GM19324 (cell line): ENCODE measurements at regions not wholly inside any gene's neighbourhood (a gene's known extent, or its start where the extent isn't known, plus 50 kb on each side); places are given as distances from the start of the nearest gene placed in this dataset.

Source experiments
- ATAC-seq: cut with Tn5 transposase; IDR thresholded peaks from one replicate; pipeline ENCODE4 v1.9.1; 2021; ENCODE audit warnings: mild to moderate bottlenecking, moderate library complexity; ENCODE audit not compliant: unreplicated experiment, low FRiP score

- ATAC-seq: no peak
These were observed 446.9 kb downstream of the GRXCR1 start for GRCh38 chr4:43339435-43339834.

DNA sequence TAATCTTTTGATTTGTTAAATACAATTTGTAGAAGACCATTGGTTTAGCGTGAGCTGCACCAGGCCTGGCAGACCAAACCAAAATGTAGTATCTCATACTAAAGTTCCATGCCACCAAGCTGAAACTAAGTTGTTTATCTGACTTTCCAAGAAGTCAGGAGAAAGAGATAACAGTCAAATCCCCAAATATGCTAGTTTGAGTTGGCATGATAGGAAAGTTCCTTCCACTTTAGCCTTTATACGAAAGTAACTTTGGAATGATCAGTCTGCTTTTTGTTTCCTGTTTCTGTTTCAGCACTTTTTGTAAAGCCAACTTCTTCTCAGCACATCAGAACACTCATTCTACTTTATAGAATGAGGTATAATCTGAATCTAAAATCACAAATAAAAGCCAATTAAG, 449.2 kb downstream of the GRXCR1 start:
- no peak for ATAC-seq

DNA sequence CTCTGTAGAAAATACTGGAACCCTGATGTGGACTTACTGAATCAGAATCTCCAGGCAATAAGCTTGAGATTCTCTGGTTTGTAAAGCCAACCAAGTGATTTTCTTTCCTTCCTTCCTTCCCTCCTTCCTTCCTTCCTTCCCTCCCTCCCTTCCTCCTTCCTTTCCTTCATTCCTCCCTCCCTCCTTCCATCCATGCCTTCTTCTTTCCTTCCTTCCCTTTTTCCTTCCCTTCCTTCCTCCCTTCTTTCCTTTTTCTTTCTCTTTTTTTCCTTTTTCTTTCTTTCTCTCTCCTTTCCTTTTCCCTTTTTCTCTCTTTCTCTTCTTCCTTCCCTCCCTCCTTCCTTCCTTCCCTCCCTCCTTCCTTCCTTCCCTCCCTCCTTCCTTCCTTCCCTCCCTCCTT, 450.8 kb downstream of the GRXCR1 start:
- no peak for ATAC-seq

DNA sequence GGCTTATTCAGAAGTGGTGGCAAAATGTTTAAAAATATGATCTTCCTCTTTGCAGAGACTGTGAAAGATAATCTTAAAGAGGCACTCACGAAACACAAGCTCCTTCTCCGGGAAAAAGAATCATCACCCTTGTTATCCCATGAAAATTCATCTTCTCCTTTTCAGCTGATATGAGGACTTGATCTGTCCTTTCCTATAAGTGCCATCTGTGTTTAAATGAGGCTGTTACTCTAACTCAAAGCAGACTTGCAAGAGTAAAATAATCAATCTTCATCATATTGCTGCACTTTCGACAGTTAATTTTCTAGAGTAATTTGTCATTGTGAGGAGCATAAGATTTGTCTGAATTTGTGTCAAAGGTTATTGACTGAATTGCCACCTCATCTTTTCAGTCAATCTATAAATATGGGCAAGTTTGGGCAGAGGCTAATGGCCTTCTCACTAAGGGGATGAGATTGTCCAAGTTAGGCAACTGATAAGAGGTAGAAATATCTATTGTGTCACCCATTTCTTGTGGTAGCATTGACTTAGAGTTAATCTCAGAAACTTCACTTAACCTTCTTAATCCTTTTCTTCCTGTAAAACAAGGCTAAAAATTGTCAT, 452.9 kb downstream of the GRXCR1 start:
- ATAC-seq: no peak

GRCh38 chr4:43348591-43348990, 456.1 kb downstream of the GRXCR1 start:
- ATAC-seq: no peak

DNA sequence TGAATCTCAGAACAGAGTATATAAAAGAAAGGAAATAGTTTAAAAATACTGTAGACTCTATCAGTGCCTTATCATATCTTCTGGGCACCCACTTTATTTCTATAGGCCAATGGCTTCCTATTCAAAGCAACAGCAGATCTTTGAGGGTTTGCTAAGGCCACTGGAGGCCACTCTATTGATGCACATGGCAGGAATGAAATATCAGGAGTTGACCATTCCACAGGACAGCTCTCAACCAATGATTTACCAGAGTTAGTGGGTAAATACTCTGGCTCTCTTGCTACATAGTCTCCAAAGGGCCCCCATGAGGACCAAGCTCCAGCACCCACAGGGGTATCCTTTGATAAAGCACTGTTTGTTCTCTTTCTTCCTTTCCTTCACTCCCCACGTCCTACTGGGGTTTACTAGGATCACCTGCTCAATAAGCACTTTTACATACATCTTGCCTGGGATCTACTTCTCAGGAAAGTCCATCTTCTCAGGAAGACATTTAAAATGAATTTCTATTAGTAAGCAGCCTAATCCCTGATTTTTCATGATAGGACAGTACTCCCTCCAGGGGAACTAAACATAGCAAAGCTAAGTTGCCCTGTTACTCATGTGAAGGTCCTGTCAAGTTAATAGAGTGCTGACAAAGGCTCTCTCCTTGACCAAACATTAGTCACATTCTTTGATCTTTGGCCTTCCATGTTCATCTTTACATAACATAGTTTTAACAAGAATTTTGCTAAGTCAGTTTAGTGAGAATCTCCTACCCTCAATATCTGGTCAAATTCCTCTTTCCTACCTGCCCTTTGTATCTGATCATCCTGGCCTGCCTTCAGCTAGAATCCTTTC, 459.7 kb downstream of the GRXCR1 start:
- no peak for ATAC-seq

GRCh38 chr4:43352859-43353258, 460.3 kb downstream of the GRXCR1 start:
- no peak for ATAC-seq

DNA sequence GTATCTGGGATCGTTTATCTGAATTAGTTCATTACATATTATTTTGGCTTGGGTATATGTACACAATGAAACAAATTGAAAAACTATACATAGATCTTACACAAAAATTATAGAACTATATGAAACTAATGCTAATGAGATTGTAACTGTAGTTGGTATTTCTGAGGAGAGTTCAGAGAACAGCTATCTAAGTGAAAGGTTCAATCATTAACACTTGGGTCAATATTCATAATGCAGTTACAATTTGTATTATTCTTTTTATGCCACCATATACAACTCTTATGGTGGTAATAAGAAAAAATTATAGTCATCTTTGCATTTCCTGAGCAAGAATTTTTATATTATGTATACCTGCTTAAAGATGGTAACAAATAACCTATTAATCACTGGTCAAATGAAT, 461.0 kb downstream of the GRXCR1 start:
- no peak for ATAC-seq

DNA sequence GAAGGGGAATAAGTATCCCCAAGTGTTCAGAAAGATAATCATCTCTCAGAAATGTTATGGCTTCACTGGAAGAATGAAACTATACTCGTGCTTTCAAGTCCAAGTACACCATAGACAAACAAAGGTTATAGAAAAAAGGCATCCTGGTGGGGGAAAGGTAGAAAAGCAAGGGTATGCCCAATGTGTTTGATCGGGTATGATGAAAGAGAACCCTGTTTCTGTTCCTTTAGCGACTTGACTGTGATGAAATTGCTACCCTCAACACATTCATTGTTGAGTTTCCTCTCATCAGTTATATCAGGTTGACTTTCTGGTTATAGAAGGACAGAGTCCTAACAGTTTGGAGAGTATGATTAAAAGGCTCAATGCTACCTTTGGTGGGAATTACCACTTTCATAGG, 464.3 kb downstream of the GRXCR1 start:
- no peak for ATAC-seq

DNA sequence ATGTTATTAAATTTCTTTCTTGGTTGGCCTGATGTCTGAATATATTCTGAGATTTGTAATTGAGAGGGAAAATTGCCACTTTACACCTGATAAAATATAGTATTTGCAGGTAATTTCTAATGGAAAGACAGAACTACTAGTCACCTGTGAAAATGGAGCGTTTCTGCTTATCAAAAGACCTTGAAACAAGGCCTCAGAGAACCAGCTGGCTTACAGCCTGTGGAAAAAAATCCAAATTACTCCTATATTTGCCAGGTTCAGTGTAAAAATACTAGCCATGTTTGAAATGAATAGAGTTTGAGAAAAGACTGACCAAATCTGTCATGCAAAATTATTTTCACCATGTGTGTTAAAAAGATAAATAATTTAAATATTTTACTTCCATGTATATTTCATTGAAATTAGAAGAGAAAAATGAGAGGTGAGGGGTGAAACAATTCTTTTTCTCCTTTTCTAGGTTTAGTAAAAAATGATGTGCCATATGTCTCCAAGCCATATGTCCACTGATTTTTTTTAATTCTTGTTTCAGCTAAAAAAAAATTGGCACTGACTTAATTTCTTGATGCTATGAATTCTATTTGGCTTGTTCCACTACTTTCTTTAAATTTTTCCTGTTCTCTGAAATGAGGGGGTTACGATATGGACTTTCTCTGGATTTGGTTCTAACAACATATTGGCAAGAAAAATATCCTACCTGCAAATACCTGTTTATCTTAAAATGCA, 464.9 kb downstream of the GRXCR1 start:
- ATAC-seq: no peak

DNA sequence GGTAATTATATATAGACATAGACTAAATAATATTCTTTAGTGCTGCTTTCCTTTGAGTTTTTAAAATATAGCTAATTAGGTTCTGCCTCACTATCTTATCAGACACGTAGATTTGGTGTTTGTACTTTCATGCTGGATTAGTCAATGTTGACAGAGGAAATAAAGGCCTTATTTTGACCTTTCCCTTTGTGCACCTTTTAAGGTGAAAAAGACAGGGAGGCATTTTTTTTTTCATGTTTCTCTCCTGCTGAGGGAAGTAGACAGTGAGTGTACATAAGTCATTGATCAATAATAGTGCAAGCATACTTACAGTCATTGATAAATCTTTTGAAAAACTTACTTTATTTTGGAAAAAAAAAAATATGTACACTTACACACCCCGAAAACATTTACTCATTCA, 467.8 kb downstream of the GRXCR1 start:
- no peak for ATAC-seq

DNA sequence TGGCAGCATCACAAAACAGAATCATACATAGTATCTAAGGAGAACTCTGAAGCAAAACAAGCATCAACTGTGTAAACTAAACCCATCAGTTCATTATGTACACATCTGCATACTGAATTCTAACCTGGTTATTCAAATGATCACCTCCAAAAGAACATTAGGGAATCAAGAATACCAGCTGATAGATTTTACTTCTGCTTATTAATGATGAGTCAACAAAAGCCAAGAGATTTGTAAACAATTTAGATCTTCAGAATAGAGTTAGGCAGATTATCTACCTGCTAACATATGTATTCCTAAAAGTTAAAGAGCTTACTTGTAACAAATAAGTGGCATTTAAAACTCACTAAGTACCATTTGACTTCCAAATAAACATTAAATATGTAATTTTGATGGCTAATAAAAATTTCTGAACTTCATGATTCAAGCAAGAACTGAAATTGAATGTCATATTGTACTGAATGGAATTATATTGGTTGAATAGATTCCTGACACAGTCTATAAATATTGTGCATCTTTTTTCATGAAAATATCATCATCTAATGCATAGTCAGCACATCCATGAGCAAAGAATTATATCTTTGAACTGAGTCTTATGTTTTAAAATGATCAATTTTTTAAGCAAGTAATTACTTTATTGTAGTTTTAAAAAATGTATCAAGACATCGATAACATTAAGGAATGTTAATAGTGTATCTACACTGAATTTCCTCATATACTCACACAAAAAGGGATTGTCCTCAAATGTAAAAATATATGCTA, 470.5 kb downstream of the GRXCR1 start:
- ATAC-seq: no peak

- ATAC-seq: no peak
These were observed 476.6 kb downstream of the GRXCR1 start for GRCh38 chr4:43369036-43369594.

DNA sequence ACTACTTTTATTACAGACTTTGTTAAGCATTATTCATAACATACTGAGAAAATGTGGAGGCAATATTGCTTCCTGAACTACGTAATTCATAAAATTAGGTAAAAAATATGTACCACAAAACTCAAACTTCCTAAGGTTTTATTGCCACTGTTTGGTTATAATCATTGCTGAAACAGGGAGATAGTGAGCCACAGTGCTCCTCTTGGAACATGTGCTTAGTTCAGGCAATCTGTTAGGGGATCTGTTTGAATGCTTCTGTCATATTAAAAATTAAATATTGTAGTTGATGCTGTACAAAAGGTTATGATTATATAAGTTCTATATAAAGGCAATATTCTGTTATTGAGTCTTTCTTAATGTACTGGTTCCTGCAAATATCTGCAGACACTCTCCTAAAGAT, 480.7 kb downstream of the GRXCR1 start:
- no peak for ATAC-seq

DNA sequence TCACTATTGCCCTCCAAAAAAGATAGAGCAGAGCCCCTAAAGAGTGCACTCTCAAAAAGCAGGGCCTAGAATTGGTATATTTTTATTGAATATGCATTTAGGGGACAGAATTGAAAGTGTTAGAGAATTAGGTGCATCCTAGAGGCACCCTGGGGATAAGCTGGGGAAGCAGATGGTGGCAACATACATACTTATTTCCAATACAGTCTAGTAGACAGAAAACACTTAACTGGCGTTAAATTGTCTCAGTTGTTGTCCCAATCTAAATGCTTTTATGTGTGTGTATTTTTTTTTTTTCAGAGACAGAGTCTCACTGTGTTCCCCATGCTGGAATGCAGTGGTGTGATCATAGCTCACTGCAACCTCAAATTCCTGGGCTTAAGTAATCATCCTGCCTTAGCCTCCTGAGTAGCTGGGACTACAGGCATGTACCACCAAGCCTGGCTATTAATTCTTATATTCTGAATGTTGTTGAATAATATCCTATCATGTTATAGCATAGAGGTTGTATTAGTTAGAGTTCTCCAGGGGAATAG, 481.8 kb downstream of the GRXCR1 start:
- ATAC-seq: no peak

GRCh38 chr4:43379016-43379415, 486.5 kb downstream of the GRXCR1 start:
- ATAC-seq: no peak

- no peak for ATAC-seq
These were observed 487.6 kb downstream of the GRXCR1 start for GRCh38 chr4:43380093-43380492.

- no peak for ATAC-seq
These were observed 498.6 kb downstream of the GRXCR1 start for GRCh38 chr4:43391069-43391468.

DNA sequence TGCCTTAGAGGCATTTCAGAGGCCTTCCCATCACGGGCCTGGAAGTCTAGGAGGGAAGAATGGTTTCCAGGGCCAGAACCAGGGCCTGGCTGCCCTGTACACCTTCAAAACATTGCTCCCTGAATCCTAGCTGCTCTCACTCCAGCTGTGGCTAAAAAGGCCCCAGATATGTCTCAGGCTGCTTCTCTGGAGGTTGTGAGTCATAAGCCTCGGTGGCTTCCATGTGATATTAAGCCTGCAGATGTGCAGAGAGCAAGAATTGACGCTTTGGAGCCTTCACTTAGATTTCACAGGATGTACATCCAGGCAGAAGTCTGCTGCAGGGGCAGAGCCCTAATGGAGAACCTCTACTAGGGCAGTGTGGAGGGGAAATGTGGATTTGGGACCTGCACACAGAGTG, 502.5 kb downstream of the GRXCR1 start:
- no peak for ATAC-seq

DNA sequence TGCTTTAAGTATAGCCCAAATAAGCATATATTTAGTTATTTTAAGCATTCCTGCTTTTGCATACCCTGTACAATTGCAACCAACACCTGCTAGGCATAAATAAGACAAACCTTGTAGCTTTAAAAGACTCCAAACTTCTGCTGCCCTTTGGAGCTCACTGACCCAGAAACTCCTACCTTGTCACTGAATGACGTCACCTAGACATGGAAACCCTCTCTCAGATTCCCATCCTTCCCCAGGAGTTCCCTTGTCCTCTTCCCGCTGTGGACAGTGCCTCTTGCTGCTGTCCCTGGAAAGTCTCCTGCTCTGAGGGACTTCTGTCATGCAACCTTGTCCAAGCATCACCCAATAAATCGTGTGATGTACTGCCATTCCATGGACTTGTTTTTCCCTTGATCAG, 507.2 kb downstream of the GRXCR1 start:
- ATAC-seq: no peak
